ENCODE measurements at regions not wholly inside any gene's neighbourhood (a gene's known extent, or its start where the extent isn't known, plus 50 kb on each side); places are given as distances from the start of the nearest gene placed in this dataset.

DNA sequence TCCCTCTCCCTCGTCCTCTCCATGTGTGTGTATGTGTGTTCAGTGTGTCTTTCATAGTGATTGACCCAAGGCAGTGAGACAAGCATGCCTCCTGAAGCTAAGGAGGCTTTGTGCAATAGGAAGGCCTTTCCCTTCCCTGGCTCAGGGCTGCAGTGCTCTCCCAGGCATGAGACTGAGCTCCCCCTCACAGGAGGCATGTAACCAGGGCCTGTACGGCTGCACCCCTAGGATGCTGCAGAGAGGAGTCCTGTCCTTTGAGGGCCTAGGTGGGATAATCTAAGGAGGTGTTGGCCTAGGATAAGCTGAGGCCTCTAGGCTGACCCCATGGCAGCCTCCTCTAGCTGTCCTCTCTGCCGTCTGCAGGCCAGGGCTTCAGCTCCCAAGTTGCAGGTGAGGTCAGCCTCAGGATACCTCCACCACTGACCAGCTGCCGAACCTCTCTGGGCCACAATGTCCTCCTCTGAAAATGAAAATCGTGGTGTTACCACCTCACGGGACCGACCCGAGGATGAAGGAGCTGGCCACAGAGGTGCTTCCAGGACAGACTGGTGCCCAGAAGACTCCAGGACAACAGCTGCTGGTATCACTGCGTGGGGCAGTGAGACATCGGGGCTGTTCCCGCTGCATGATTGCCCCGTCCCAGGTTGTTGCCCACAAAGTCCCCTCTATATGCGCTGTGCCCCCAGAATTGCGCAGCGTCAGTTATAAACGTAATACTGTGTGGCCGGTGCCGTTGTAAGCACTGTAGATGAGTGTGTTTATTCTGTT lies 129.6 kb downstream of the BARX1 start:
- Histone ChIP-seq H3K4me3 (replicated peaks; ENCODE audit: low read depth, low read length) (no peak overlapping the region), H3K36me3 (ENCODE audit: control insufficient read depth, insufficient read depth, low read length) (no peaks in the 10 kb centered on the region), H3K27me3 (replicated peaks; ENCODE audit: control insufficient read depth, insufficient read depth, low read length) (no peaks in the 10 kb centered on the region; the same call in 1 of the 2 replicates)
- TF ChIP-seq, protein P1, sequence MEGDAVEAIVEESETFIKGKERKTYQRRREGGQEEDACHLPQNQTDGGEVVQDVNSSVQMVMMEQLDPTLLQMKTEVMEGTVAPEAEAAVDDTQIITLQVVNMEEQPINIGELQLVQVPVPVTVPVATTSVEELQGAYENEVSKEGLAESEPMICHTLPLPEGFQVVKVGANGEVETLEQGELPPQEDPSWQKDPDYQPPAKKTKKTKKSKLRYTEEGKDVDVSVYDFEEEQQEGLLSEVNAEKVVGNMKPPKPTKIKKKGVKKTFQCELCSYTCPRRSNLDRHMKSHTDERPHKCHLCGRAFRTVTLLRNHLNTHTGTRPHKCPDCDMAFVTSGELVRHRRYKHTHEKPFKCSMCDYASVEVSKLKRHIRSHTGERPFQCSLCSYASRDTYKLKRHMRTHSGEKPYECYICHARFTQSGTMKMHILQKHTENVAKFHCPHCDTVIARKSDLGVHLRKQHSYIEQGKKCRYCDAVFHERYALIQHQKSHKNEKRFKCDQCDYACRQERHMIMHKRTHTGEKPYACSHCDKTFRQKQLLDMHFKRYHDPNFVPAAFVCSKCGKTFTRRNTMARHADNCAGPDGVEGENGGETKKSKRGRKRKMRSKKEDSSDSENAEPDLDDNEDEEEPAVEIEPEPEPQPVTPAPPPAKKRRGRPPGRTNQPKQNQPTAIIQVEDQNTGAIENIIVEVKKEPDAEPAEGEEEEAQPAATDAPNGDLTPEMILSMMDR (IDR thresholded peaks at IDR 0.05; ENCODE audit: insufficient read depth, low read length, poor library complexity, severe bottlenecking): no peak
- no peak for DNase-seq (ENCODE audit: extremely low read depth, insufficient read length)

DNA sequence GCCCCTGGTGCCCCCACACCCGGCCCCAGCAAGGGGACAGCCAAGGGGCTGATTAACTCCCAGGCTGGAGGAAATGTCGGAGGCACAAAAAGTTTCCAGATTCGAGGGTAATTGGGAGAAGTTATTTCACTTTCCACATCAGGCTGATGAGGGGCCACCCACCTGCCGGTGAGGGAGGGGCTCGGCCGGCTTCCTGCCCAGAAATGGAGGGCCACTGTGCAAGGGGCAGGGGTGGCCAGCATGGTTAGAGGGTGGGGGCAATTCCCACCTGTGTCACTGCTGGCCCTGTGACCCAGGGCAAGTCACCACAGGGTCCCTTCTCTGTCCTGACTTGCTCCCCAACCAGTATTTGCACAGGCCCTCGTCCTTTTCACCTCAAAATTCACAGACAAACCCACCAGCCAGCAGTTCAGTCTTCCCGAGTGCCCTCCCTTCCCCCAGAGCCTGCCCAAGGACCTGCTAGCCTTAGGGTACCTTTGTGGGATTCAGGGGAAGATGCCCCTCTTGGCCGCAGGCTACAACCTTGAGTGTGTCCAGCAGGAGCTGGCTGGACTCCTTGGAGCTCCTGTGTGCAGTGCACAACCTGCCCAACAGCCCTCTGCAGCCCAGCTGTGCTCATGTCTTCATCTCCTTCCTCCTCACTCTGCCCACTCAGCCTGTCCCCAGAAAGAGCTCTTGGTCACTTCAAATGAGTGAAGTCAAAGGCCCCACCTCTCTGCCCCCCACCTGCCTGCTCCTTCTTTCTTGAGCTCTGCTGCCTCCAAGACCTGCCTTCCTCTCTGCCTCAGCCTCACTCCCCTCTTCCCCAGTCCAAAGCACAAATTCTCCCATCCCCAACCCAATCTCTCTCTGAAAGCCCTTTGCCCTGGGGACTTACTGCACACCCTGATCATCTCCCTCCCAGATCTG lies 130.5 kb downstream of the BARX1 start:
- DNase-seq (ENCODE audit: extremely low read depth, insufficient read length): no peak
- Histone ChIP-seq H3K4me3 (replicated peaks; ENCODE audit: low read depth, low read length) (no peak overlapping the region), H3K36me3 (ENCODE audit: control insufficient read depth, insufficient read depth, low read length) (no peaks in the 10 kb centered on the region), H3K27me3 (replicated peaks; ENCODE audit: control insufficient read depth, insufficient read depth, low read length) (no peaks in the 10 kb centered on the region; the same call in 1 of the 2 replicates)
- TF ChIP-seq, protein P1 (IDR thresholded peaks at IDR 0.05; ENCODE audit: insufficient read depth, low read length, poor library complexity, severe bottlenecking): no peak

DNA sequence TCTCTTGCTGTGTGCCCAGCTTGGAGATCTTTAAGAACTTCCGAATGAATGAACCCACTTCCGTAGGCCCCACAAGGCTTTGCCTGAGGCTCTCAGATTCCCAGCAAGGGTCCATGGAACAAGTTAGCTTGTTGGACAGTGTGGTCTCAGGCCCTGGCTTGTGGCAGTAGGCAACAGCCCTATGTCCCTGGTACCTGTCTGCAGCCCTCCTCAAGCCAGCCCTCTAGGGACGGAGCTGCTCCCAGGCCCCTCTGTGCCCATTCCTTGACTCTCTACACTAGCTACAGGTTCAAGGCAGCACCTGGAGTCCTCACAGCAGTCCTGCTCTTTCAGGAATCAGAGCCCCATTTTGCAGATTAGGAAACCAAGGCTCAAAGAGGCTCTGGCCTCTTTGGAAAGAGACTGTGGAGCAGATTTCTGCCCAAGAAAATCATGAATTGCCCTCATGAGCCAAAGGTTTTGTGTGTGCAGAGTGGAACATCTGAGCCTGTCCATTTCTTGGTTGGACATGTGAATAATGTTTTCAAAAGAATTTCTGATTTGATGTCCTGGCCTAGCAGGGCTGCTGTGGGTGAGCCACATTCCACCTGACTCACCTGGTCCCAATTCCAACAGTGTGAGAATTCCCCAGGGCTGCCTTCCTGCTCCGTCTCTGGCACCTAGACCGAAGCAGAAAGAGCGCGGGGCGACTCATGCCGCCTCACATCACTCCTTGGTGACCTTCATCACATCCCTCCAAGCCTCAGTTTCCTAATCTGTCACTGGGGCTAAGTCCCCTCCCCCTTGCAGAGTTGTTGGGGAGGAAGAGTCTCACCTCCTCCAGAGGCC lies 131.7 kb downstream of the BARX1 start:
- H3K27me3 ChIP-seq (replicated peaks; ENCODE audit: control insufficient read depth, insufficient read depth, low read length): no peaks in the 10 kb centered on the region; the same call in 1 of the 2 replicates
- no peak overlapping the region for H3K4me3 ChIP-seq (replicated peaks; ENCODE audit: low read depth, low read length)
- TF ChIP-seq, protein P1 (IDR thresholded peaks at IDR 0.05; ENCODE audit: insufficient read depth, low read length, poor library complexity, severe bottlenecking): no peak
- H3K36me3 ChIP-seq (ENCODE audit: control insufficient read depth, insufficient read depth, low read length): no peaks in the 10 kb centered on the region
- DNase-seq (ENCODE audit: extremely low read depth, insufficient read length): no peak

DNA sequence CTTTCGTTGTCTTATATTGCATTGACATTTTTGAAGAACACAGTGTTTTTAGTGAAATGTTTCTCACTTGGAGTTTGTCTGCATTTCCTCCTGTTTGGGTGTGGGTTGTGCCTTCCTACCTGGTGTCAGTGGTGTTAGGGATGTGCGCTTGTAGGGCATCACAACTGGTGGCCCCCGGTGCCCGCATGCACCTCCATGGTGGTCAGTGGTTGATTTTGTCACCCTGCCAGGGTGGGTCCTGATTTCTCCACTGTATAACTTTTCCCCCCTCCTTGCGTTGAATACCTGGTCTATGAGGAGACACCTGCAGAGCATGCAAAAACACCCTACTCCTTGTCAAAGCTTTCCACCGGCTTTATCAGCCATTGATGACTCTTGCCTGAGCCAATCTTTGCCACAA lies 132.9 kb downstream of the BARX1 start:
- Histone ChIP-seq H3K4me3 (replicated peaks; ENCODE audit: low read depth, low read length) (no peak overlapping the region), H3K36me3 (ENCODE audit: control insufficient read depth, insufficient read depth, low read length) (no peaks in the 10 kb centered on the region), H3K27me3 (replicated peaks; ENCODE audit: control insufficient read depth, insufficient read depth, low read length) (no peaks in the 10 kb centered on the region)
- TF ChIP-seq, protein P1 (IDR thresholded peaks at IDR 0.05; ENCODE audit: insufficient read depth, low read length, poor library complexity, severe bottlenecking): no peak
- DNase-seq (ENCODE audit: extremely low read depth, insufficient read length): no peak

DNA sequence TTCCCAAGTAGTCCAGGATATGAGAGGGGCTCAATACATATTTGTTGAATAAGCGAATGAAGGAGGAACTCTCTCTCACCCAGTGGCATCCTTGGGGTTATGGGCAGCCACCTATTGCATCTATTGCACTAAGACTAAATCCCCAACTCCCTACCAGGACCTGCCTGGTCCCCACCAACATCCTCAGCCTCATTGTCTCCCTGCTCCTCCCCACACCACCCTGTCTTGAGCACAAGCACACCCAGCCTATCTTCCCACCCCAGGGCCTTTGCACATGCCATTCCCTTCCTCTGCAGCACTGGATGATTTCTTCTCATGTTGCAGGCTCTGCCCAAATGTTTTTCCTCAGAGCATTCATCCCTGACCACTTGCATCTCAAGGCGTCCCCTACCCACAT lies 133.8 kb downstream of the BARX1 start:
- TF ChIP-seq, protein P1 (IDR thresholded peaks at IDR 0.05; ENCODE audit: insufficient read depth, low read length, poor library complexity, severe bottlenecking): no peak
- no peaks in the 10 kb centered on the region for H3K27me3 ChIP-seq (replicated peaks; ENCODE audit: control insufficient read depth, insufficient read depth, low read length)

More for the DNA sequence above, 133.8 kb downstream of the BARX1 start:
- Histone ChIP-seq H3K36me3 (ENCODE audit: control insufficient read depth, insufficient read depth, low read length) (no peaks in the 10 kb centered on the region), H3K4me3 (replicated peaks; ENCODE audit: low read depth, low read length) (no peak overlapping the region)
- no peak for DNase-seq (ENCODE audit: extremely low read depth, insufficient read length)
